ENCODE measurements at regions not wholly inside any gene's neighbourhood (a gene's known extent, or its start where the extent isn't known, plus 50 kb on each side); places are given as distances from the start of the nearest gene placed in this dataset.

DNA sequence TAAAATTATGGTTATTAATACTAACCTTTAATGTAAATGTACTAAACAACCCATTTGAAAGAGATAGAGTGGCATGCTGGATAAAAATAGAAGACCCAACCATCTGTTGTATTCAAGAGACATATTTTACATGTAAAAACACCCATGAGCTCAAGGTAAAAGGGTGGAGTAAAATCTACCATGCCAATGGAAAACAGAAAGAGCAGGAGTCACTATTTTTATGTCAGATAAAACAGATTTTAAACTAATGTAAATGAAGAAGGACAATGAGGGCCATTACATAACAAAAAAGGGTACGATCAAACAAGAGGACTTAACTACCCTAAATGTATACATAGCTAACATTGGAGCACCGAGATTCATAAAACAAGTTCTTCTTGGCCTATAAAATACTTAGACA lies 66.3 kb downstream of the ITM2A start:
- Mint-ChIP-seq H3K4me3 (no peak overlapping the region), H3K36me3 (peaks cover 7% of the 10 kb centered on the region), H3K9me3 (ENCODE audit: low read depth) (no peaks in the 10 kb centered on the region), H3K27me3 (no peaks in the 10 kb centered on the region), H3K27ac (no peak overlapping the region), H3K4me1 (no peaks in the 10 kb centered on the region)
- DNase-seq, result no peak
- CTCF ChIA-PET, result no interaction called here
- ATAC-seq, result no peak

DNA sequence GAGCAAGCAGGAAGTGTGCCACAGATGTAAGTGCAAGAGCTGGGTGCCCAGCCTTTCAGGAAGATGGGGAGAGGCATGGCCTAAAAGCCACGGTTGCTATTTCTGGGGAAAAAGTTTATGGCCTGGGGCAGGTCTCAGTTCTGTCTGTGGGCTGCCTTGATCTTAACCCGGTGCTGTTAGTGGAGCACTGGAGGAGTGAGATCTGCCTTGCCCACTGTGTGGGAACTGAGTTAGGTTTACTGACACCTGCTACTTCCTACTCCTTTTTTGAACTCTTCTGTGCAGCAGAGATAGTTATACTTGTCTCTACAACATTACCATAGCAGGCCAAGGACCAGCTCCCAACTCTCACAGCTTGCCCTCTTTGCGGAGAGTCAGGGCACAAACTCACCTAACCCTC lies 76.5 kb downstream of the ITM2A start:
- DNase-seq (no peak), ATAC-seq (no peak)
- H3K4me1 Mint-ChIP-seq, result peaks cover 10% of the 10 kb centered on the region
- peaks cover 3% of the 10 kb centered on the region for H3K9me3 Mint-ChIP-seq (ENCODE audit: low read depth)
- no peak overlapping the region for H3K27ac Mint-ChIP-seq
- CTCF ChIA-PET, result no interaction called here
- H3K4me3 Mint-ChIP-seq, result no peak overlapping the region
- H3K36me3 Mint-ChIP-seq, result peaks cover 1% of the 10 kb centered on the region
- H3K27me3 Mint-ChIP-seq, result no peaks in the 10 kb centered on the region

DNA sequence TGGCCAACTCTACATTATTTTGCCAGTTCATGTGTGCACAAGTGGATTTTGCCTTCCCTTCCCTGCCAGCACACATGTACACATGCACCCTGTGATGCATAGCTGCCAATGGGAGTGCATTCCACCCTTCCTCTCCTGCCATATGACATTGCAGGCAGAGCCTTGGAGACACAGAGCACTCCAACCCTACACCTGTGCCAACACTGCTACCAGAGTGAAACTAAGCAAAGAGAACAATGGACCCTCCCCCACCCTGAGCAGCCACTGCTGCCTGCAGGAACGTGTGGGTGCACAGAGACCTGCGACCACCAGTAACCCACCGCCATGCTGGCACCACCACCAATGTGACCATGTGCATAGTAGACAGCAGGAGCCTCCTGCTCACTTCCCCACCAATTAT lies 78.4 kb downstream of the ITM2A start:
- Mint-ChIP-seq H3K4me1 (peaks cover 12% of the 10 kb centered on the region), H3K9me3 (ENCODE audit: low read depth) (peaks cover 3% of the 10 kb centered on the region), H3K27ac (no peak overlapping the region), H3K4me3 (no peak overlapping the region), H3K36me3 (peaks cover 1% of the 10 kb centered on the region), H3K27me3 (no peaks in the 10 kb centered on the region)
- ATAC-seq (no peak), DNase-seq (no peak)
- CTCF ChIA-PET, result no interaction called here

DNA sequence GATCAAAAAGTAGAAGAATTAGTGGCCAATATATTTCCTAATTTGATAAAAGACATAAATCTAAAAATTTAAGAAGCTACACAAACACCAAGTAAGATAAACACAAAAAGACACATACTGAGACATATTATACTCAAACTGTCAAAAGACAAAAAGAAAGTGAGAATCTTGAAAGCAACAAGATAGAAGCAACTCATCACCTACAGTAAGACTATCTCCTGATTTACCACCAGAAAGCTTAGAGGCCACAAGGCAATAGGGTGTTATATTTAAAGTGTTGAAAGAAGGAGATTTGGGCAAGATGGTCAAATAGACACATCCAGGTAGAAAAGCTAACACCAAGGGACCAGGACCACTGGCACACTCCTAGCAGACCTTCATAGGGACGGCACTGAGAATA lies 79.4 kb downstream of the ITM2A start:
- H3K4me3 Mint-ChIP-seq, result no peak overlapping the region

DNA sequence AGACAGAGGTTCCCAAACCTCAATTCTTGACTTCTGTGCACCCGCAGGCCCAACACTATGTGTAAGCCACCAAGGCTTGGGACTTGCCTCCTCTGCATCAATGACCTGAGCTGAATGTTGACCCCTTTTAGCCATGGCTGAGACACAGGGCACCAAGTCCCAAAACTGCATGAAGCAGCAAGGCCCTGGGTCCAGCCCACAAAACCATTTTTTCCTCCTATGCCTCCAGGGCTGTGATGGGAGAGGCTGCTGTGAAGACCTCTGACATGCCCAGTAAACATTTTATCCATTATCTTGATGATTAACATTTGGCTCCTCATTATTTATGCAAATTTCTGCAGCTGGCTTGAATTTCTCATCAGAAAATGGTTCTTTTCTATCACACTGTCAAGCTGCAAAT lies 85.4 kb downstream of the ITM2A start:
- H3K36me3 Mint-ChIP-seq, result peaks cover 28% of the 10 kb centered on the region
- ATAC-seq, result no peak
- H3K27ac Mint-ChIP-seq, result no peak overlapping the region
- CTCF ChIA-PET, result no interaction called here
- no peaks in the 10 kb centered on the region for H3K27me3 Mint-ChIP-seq
- no peak for DNase-seq
- H3K9me3 Mint-ChIP-seq (ENCODE audit: low read depth), result peaks cover 7% of the 10 kb centered on the region
- peaks cover 4% of the 10 kb centered on the region for H3K4me1 Mint-ChIP-seq
- H3K4me3 Mint-ChIP-seq, result no peak overlapping the region

More for the DNA sequence above, 79.4 kb downstream of the ITM2A start:
- CTCF ChIA-PET, result no interaction called here
- no peak for DNase-seq
- peaks cover 12% of the 10 kb centered on the region for H3K4me1 Mint-ChIP-seq
- H3K27ac Mint-ChIP-seq, result no peak overlapping the region
- ATAC-seq, result no peak
- H3K9me3 Mint-ChIP-seq (ENCODE audit: low read depth), result peaks cover under 1% of the 10 kb centered on the region
- H3K36me3 Mint-ChIP-seq, result peaks cover 2% of the 10 kb centered on the region
- H3K27me3 Mint-ChIP-seq, result no peaks in the 10 kb centered on the region

DNA sequence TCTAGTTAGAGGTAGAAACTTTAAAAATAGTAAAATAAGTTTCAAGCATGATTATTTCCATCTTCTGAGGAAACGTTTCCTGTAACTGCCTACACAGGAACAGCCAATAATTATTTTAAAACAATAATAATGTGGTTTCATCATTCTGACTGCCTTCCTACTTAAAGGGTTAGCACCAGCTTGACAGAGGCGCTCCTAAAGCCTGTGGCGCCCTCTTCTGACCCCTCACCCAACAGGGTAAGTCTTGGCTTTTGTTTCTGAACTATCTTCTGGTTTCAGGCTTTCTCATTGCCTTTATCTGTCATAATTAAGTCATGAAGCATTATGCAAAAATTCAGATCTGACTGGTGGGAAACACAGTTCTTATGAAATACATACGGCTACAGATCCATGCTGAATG lies 96.7 kb downstream of the ITM2A start:
- Mint-ChIP-seq H3K27me3 (no peaks in the 10 kb centered on the region), H3K36me3 (peaks cover 2% of the 10 kb centered on the region), H3K4me1 (peaks cover 43% of the 10 kb centered on the region), H3K27ac (peak overlapping the region; percentile 71), H3K9me3 (ENCODE audit: low read depth) (no peaks in the 10 kb centered on the region), H3K4me3 (peak overlapping the region; percentile 43)
- DNase-seq (peak; percentile 84), ATAC-seq (peak; percentile 92)
- CTCF ChIA-PET, result interaction anchor here (0.8 to 1.6 kb wide), 6 partner anchors 91 to 715 kb away, joined by 3 to 4 read pairs (median 4); partner anchors contain the start of gene GPR174

DNA sequence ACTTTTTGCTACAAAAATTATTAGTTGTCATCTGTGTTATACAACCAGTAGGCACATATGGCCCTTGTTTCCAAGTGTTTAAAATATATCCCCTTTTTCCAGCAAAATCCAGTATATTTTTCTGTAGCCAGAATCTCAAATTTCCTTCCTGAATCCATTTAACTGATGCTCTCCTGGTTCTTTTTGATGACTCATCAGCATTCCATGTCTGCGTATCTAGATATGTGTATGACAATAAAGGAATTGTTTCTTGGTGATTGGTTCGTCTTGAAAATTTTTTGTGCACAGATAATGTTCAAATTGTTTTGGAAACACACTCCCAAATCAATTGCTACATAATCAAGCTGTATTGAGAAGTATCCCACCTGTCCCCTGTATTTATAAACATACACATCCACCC lies 98.3 kb downstream of the ITM2A start:
- DNase-seq (no peak), ATAC-seq (no peak)
- H3K9me3 Mint-ChIP-seq (ENCODE audit: low read depth), result no peaks in the 10 kb centered on the region
- no peaks in the 10 kb centered on the region for H3K27me3 Mint-ChIP-seq
- peaks cover 53% of the 10 kb centered on the region for H3K4me1 Mint-ChIP-seq
- peak overlapping the region; percentile 75 for H3K27ac Mint-ChIP-seq
- CTCF ChIA-PET, result no interaction called here
- H3K4me3 Mint-ChIP-seq, result peak overlapping the region; percentile 26
- H3K36me3 Mint-ChIP-seq, result peaks cover 2% of the 10 kb centered on the region

DNA sequence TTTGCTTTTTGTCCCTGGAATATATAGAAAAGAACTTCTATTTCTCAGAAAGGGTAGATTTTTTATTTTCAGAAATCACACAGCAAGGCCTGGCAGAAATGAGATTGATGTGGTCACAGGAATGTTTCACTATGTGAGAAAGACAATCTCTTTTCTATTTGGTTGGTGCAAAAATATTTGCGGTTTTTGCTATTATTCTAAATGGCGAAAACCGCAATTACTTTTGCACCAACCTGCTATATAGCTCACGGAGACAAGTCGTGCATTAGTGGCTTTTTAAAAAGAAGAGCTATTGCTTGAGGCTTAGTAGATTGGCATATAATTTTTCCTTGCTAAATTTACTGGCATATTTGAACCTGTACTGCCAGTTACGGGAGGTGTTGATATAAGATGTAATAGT lies 100.4 kb downstream of the ITM2A start:
- Mint-ChIP-seq H3K4me1 (peaks cover 61% of the 10 kb centered on the region), H3K27ac (peak overlapping the region; percentile 79)

DNA sequence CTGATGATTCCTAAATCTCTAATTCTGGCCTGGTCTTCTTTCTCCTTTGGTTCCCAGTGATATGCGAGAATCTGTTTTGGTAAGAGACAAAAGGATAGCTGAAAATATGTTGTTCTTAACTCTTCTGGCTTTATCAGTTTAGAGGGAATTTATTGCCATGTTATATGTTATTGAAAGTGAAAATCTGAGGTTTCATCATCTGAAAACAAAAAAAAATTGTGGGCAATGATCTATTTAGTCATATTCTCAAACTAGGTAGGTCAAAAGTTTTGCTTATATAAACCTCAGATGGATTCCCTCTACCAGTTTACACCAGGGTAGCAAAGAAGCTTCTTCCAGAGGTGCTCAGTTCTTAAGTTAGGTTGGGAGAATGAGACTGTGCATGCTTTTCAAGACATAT lies 103.6 kb downstream of the ITM2A start:
- Mint-ChIP-seq H3K27ac (peak overlapping the region; percentile 77), H3K4me1 (peaks cover 63% of the 10 kb centered on the region), H3K4me3 (peak overlapping the region; percentile 36), H3K9me3 (ENCODE audit: low read depth) (no peaks in the 10 kb centered on the region), H3K36me3 (no peaks in the 10 kb centered on the region), H3K27me3 (no peaks in the 10 kb centered on the region)
- ATAC-seq, result no peak
- CTCF ChIA-PET, result interaction anchor here (1.7 kb wide), 1 partner anchor 106 kb away, joined by 4 read pairs; no protein-coding TSS in a partner anchor
- DNase-seq, result no peak

More for the DNA sequence above, 100.4 kb downstream of the ITM2A start:
- DNase-seq (no peak), ATAC-seq (no peak)
- H3K27me3 Mint-ChIP-seq, result no peaks in the 10 kb centered on the region
- no peaks in the 10 kb centered on the region for H3K36me3 Mint-ChIP-seq
- no peaks in the 10 kb centered on the region for H3K9me3 Mint-ChIP-seq (ENCODE audit: low read depth)
- CTCF ChIA-PET, result interaction anchor here (1.9 kb wide), 1 partner anchor 11 kb away, joined by 4 read pairs; no protein-coding TSS in a partner anchor
- H3K4me3 Mint-ChIP-seq, result peak overlapping the region; percentile 45

DNA sequence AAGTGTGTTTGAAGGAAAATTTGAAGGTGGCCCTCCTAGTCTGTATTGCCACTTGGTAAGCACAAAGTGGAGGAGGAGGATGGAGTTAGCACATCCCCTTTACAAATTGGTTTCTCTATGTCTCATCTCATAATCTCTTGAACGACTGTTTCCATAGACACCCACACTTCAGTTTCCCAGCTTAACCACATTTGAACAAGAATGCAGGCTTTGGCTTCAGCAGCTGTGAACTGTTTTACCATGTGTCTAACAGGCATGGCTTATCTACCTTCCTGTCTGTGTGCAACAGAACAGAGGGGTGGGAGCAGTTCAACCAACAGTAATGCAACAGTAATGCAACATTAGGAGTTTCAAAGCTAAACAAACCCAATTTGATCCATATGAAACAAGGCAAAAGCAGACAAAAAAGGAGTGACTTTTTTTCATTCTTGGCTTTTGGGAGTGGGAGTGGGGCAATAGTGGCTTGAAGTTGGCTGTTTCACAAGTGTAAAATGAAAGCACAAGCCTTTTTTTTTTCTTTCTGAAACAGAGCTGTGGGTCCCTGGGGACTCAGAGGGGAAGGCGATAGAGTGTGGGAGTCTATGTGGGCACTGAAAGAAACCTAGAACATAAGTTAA lies 108.0 kb downstream of the ITM2A start:
- peak; percentile 83 for ATAC-seq
- peak; percentile 81 for DNase-seq
- H3K4me3 Mint-ChIP-seq, result peak overlapping the region; percentile 67
- peaks cover 76% of the 10 kb centered on the region for H3K4me1 Mint-ChIP-seq
- no peaks in the 10 kb centered on the region for H3K9me3 Mint-ChIP-seq (ENCODE audit: low read depth)
- H3K27me3 Mint-ChIP-seq, result no peaks in the 10 kb centered on the region
- peaks cover 14% of the 10 kb centered on the region for H3K36me3 Mint-ChIP-seq
- CTCF ChIA-PET, result interaction anchor here (1.3 to 1.5 kb wide), 2 partner anchors 74 to 98 kb away, joined by 3 read pairs; no protein-coding TSS in a partner anchor
- peak overlapping the region; percentile 88 for H3K27ac Mint-ChIP-seq

DNA sequence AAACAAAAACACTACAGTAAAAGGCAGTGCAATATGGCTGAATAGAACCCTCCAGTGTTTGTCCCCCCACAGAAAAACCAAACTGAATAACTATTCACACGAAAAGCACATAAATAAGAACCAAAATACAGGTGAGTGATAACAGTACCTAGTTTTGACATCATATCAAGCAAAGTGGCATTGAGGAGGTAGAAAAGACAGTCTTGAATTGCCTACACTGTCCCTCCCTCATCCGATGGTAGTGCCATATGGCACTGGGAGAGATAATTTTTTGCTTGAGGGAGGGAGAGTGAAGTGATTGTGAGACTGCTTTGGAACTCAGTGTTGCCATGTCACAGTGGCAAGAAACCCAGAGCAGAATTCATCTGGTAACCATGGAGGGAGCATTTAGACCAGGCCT lies 99.2 kb downstream of the GPR174 start:
- CTCF ChIA-PET, result no interaction called here
- Mint-ChIP-seq H3K27ac (peak overlapping the region; percentile 68), H3K4me1 (peaks cover 36% of the 10 kb centered on the region), H3K36me3 (peaks cover 55% of the 10 kb centered on the region), H3K9me3 (ENCODE audit: low read depth) (no peaks in the 10 kb centered on the region), H3K27me3 (no peaks in the 10 kb centered on the region), H3K4me3 (no peak overlapping the region)
- no peak for DNase-seq
- ATAC-seq, result no peak

DNA sequence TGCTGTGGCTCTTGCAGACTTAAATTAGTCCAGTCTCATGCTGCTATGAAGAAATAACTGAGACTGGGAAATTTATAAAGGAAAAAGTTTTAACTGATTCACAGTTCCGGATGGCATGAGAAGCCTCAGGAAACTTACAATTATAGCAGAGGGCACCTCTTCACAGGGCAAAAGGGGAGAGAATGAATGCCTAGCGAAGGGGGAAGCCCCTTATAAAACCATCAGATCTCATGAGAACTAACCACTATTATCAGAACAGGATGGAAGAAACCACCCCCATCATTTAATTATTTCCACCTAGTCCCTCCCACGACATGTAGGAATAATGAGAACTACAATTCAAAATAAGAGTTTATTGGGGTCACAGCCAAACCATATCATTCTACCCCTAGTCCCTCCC lies 91.4 kb downstream of the GPR174 start:
- Mint-ChIP-seq H3K27me3 (no peaks in the 10 kb centered on the region), H3K9me3 (ENCODE audit: low read depth) (peaks cover 5% of the 10 kb centered on the region), H3K27ac (no peak overlapping the region), H3K4me1 (peaks cover 27% of the 10 kb centered on the region), H3K4me3 (no peak overlapping the region), H3K36me3 (peaks cover 75% of the 10 kb centered on the region)
- DNase-seq (no peak), ATAC-seq (no peak)
- CTCF ChIA-PET, result no interaction called here

DNA sequence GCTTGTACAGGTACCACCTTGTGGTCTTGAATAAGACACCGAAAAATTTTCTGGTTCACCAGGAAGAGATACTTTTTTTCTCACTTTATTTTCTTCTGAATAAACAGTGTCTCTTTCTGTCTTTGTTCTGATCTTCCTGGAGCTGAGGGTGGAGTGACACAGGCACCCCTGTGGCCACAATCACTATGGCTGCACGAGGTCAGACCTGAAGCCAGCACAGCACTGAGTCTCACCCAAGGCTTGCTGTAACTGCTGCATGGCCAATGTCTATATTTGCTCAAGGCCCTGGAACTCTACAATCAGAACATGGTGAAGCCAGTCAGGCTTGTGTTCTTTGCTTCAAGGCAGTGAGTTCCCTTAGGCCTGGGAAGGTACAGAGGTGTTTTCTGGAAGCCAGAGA lies 87.2 kb downstream of the GPR174 start:
- CTCF ChIA-PET, result no interaction called here
- Mint-ChIP-seq H3K4me1 (peaks cover 25% of the 10 kb centered on the region), H3K4me3 (no peak overlapping the region)

More for the DNA sequence above, 87.2 kb downstream of the GPR174 start:
- DNase-seq (no peak), ATAC-seq (peak; percentile 47)
- Mint-ChIP-seq H3K36me3 (peaks cover 61% of the 10 kb centered on the region), H3K27me3 (no peaks in the 10 kb centered on the region), H3K27ac (peak overlapping the region; percentile 70), H3K9me3 (ENCODE audit: low read depth) (peaks cover 3% of the 10 kb centered on the region)
